H54 (cell line): ENCODE measurements at regions not wholly inside any gene's neighbourhood (a gene's known extent, or its start where the extent isn't known, plus 50 kb on each side); places are given as distances from the start of the nearest gene placed in this dataset.

Source experiments
- DNase-seq: peaks from one replicate; pipeline ENCODE4 v3.0.0; 2011; ENCODE audit warnings: low spot score, mixed read lengths; ENCODE audit not compliant: insufficient read length
- FAIRE-seq: peaks from 3 replicates; lab custom pipeline; 2011; peaks lifted over from hg19 to GRCh38; lab: Jason Lieb, UNC
- POLR2A ChIP-seq: IDR thresholded peaks from 2 replicates; pipeline ENCODE4 v1.6.1; 2011; ENCODE audit warnings: low read depth, mild to moderate bottlenecking, low read length

DNA sequence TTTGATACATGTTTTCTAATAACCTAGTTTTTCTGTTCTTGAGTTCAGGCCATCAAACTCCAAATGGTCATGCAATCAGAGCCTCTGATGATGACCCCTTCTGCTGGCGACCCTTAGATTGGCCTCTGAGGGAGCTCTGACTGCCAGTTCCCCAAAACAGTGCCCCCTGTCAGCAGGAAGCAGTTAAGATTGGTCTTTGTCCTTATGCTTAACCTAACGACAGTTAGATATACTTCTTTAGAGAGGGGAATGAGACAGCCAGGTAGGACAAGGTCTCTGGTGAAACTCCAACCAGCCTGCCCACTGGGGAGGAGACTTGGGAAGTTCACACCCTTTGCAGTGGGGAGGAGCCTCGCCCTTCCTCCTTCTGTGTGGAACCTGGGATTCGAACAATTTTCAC lies 390.4 kb upstream of the KIF2A start:
- TF ChIP-seq POLR2A, result no peak
- no peak for DNase-seq
- no peak for FAIRE-seq

DNA sequence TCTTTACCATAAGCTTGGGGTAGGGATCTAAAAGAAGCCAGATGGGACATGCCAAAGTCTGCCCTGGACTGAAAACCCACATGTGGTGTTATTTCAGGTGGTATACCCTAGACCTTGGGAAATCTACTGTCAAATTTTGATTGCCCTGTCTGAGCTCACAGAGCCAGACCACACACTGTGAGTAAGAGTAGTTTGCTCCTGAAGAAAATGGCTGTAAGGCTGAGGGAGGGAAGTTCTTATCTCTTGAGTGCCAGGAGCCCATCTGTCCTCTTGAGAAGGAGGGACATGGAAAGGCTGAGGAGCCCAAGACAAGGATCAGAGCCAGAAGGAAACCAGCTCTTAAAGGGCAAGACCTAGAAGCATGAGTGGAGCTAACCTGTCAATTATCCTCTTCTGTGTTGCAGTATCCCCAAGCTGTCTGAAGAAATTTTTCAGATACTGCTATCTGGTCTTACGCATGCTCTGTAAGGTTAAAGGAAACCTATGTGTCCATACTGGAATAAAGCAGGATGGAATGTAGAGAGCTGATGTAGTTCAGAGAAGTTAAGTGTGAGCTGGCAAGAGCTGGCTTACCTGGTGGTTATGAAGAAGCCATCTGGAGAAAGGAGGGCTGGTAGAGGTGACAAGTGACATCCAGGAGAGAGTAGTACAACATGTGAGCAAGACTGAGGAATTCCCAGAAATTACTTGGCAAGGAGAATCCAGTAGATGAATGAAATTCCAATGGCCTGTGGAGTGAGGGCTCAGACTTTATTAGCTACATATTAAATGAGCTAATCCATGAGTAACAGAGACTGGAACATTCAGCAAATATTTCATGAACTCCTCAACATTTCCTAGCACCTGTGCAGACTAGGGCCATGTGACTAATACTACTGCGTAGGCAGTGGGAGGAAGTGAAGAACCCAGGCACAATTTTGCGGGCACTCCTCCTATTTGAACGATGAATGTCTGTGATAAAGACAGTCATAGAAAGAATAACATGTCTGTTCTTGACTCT lies 389.1 kb upstream of the KIF2A start:
- TF ChIP-seq POLR2A, result no peak
- DNase-seq (no peak), FAIRE-seq (no peak)

DNA sequence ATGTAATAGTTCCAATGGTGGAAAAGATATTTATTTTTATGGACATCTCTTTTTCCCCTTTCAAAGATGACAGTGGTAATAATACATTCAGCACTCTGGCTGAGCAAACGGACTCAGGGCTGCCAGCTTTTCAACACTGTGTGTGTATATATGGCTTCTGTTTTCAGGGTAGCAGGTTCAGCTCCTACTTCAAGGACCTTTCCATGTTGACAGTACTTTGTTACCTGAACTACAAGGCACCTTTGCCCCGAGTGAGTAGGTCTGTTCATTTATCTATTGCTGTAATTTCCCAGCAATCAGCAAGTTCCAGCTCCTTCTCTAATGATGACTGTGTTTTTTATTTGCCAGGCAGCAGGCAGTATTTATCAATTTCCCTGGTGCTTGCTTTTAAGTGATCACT lies 387.4 kb upstream of the KIF2A start:
- no peak for FAIRE-seq
- no peak for TF ChIP-seq POLR2A
- DNase-seq, result no peak

DNA sequence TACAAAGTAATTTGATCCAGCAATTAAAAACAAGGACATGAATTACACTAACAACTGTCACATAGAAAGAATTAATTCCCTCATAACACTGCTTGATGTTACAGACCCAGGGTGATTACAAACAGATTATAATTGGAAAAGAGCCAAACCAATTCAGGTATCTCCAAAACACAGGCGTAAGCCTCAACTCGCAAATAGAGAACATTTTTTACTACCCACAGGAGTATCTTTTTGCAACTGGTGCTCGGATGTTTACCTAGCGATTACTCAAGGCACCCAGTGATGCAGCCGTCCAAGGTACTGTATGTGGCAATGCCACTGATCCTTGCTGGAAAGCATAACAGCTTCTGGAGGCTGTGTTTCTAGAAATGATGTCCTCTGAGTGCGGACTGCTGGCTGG lies 386.1 kb upstream of the KIF2A start:
- TF ChIP-seq POLR2A, result no peak
- DNase-seq (no peak), FAIRE-seq (no peak)

DNA sequence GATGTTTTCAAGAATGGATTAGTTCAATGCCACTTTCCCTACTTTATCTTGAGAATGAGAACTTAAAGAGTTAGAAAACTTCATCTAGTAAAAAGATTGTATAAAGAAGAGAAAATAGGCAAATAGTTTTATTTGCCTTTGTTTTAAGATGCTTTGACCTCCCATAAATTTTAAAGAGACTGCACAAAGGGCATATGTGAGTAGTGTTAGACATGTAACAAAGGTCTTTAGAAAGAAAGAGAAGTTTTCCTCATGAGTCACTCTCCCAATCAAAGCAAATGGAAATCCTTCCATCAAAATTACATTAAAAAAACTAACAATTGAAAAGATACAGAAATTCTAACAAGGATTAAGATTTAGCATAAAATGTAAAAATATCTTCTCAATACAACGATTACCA lies 381.8 kb upstream of the KIF2A start:
- DNase-seq (no peak), FAIRE-seq (no peak)
- no peak for TF ChIP-seq POLR2A

DNA sequence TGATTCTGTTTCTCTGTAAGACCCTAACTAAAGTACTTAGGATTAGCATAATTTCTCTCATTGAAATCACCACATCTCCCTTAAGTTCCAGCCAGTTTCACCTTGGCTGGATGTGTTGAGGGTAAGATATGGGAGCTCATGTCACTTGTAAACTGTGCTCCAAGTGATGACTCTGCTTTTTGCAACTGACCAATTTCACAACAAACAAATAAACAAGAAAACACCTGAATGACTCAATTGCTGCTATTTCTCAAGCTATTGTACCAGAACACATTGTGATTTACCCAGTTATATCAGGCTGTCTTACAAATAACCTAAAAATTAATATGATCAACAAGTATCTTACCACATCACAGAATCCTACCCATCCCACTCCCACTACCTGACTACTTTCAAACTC lies 379.1 kb upstream of the KIF2A start:
- FAIRE-seq (no peak), DNase-seq (no peak)
- TF ChIP-seq POLR2A, result no peak

DNA sequence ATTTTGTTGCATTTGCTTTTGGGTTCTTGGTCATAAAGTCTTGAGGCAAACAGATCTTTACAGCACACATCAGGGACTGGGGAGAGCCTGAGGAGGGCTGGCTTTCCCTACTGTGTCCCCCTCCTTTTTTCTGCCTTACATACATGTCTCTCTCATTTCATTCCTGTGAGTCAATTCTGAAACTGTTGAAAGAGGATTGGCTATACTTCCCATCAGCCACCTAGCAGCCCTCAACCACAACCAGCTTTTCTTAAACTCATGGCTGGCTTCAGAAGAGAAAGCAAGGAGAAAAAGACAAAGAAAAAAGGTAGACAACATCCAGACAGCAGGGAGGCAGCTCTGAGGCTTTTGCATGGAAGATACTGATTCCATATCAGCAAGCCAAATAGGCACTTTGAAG lies 374.8 kb upstream of the KIF2A start:
- no peak for TF ChIP-seq POLR2A
- DNase-seq (no peak), FAIRE-seq (no peak)

DNA sequence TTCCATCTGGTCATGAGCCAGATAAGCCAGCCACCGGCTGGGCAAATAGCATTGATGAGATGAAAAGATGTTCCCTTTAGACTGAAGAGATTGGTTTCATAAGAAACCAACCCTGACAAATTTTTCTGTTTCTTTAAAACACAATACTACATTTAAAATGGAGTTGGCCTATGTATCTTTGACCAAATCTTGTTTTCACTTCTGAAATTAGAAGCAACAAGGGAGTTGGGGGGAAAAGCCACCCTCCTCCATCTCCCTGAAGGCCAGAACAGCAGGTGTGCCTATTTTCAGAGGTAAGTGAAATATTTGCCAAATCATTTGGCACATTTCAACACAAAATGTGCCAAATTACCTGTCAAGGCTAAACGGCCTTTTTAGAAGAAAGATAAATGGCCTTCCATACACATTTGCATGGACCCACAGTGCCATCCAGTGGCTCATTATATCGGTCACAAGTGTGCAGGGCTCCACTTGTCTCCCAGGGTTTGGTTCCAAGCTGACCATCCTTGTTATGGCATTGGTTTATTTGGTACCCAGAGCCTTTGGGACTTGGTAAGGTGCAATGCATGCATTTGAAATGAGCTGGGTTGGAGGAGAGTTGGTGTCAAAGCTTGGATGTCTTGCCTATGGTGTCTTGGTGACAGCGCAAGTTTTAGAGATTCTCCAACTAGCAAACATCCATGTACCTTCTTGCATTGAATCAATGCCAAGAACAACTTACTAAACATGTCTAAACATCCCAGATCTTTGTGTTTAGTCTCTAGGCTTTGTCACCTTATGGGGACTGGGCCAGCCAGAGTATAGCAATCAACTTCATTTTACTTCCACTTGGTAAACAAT lies 372.0 kb upstream of the KIF2A start:
- DNase-seq (peak; percentile 7), FAIRE-seq (peak; percentile 72)
- TF ChIP-seq POLR2A, result no peak

DNA sequence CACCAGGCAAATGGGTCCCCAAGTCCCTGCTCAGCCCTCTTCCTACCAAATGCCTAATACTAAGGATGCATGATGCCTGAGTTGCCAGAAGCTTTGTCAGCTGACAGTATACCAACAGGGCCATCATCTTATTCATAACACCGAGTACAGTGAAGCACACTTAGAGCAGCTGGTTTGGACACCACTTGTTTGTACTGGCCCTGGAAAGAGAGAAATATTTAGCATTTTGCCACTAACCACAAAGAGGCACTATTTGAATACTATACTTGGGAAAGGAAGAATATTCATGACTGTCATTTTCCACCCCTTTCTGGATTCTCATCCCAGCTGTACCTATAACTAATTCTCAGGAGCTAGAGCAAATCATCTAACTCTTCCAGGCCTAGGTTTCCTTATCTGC lies 364.4 kb upstream of the KIF2A start:
- DNase-seq (no peak), FAIRE-seq (no peak)
- no peak for TF ChIP-seq POLR2A

DNA sequence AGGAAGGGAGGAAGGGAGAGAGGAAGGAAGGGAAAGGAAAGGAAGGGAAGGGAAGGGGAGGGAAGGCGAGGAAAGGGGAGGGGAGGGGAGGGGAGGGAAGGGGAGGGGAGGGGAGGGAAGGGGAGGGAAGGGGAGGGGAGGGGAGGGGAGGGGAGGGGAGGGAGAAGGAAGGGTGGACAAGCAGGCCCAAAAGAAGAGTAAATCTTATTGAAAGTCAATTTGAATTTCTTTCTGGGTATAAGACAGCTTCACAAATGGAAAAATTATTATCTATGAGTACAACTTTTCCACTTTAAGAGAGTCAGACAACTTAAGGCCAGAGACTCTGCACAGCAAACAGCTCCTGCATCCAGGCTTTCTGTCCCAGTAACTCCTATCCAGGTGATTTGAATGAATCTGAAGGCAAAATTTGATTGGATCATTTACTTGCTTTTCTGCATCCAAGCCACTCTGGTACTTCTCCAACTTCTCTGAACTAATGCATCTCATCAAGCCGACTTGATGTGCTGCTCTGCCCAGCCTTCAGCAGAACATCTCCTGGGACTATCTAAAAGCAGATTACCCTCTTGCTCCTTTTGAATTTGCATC lies 363.4 kb upstream of the KIF2A start:
- TF ChIP-seq POLR2A, result no peak
- FAIRE-seq (no peak), DNase-seq (no peak)

DNA sequence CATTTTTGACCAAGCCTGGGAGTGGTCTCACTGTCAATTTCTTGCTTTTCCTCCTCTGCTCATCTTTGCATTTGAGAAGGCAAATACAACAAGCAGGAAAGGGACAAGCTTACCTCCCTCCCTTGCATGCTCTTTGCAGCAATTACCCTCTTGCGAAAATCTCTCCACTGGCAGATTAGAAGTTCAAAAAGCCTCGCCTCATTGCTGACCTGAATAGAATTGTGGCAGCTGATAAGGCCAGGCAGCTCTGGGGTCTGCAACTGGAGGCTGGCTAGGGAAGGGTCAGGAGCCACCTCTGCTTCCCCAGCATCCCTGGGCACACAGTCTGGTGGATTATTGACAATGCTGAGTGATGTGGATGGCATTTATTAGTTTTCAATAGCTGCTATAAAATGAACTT lies 362.3 kb upstream of the KIF2A start:
- TF ChIP-seq POLR2A, result no peak
- no peak for DNase-seq
- FAIRE-seq, result no peak

DNA sequence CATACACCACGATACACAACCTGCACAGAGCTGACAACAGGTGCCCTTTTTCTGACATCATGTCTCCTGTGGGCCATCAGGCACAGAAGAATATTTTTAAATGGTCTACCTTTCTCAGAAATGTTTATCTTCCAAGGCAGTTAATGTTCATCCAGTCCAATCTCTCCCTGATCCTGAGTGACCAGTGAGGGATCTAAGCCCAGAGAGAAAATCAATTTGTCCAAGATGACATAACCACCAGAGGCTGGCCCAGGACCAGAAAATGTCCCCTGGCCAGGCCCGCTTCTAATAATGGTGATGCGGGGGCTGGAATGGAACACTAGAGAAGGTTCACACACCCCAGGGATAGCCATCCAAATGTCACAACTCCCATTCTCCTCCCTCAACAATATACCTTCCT lies 357.9 kb upstream of the KIF2A start:
- DNase-seq, result no peak
- no peak for TF ChIP-seq POLR2A
- no peak for FAIRE-seq

DNA sequence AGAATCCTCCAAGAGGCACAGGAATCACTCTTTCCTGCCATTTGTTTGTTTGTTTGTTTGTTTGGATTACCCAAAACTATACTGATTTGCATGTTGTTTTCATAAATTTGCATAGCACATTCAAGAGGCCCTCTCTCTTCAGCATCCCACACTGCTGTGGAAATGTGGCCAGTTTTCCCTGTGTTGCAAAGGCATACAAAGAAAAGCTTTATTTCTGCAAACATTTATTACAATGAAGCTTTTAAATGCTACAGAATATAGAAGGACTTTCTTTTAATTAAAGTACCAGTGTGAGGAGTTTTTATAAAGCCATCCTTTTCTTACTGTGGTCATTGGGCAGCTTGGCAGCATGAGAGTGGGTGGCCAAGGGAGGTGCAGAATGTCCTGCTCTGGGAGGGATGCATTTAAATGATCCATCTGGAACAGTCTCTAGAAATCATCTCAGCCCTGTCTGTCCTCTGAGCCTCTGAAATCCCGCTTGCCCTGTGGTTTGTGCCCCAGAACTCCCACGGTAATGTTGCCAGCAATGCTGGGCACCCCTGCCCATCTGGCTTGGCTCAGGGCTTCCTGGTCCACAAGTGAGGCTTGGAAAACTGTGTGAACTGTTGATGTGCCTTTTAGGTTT lies 356.8 kb upstream of the KIF2A start:
- FAIRE-seq (no peak), DNase-seq (no peak)
- no peak for TF ChIP-seq POLR2A
